ENCODE measurements at regions not wholly inside any gene's neighbourhood (a gene's known extent, or its start where the extent isn't known, plus 50 kb on each side); places are given as distances from the start of the nearest gene placed in this dataset.

DNA sequence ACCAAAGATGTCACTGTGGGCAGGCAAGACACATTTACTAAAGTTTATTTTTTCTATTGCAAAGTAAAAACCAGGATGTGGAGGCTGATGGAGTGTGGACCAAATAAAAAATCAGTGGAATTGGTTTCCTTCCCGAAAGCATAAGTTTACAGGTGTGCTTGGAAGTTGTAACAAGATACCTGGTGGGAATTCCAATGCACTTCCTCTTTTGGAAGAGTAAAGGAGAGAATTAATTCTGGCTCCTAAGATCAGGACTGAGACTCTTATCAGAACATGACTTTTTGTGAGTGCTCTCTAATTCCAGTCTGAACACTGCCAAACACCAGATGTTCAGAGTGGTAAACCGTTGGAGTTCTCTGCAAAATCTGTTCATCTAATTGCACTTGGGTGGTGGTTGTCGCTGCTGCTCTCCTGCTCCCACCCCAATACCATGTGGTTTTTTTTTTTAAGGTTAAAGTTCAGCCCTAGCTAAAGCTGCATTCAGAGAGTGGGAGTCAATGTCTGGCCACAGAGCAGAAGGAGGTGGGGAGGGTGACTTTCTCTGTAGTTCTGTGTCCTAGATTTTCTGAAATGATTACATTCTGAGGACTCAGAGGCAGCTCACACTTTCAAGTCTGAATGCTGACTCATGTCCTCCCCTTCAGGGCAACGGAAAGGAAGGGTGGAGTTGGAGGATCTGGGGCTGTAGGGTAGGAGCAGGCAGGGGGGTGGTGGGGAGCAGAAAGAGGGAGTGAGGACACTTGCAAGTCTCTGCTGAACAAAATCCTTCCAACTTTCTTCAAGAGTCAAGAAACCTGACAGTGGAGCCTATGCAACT is 275.8 kb upstream of the PRDM1 start:
- peak; percentile 87 to 88 for DNase-seq

DNA sequence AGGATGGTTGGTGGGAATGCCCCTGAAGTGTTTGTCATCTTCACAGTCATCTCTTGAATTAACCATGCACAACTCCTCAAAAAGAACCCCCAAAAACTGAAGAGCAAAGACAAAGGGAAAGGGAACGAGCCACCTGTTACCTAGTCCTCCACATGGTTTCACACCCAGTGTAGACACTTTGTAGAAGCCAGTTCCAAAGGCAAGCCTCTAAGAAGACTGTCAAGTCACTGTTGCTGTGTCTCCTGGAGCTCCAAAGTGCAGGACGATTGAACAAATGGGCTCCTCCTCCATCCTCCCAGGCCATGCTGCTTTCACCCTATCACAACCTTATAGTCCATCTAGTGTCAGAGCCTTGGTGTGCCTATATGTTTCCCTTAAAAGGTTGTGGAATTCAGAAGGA is 277.6 kb upstream of the PRDM1 start:
- DNase-seq = no peak

DNA sequence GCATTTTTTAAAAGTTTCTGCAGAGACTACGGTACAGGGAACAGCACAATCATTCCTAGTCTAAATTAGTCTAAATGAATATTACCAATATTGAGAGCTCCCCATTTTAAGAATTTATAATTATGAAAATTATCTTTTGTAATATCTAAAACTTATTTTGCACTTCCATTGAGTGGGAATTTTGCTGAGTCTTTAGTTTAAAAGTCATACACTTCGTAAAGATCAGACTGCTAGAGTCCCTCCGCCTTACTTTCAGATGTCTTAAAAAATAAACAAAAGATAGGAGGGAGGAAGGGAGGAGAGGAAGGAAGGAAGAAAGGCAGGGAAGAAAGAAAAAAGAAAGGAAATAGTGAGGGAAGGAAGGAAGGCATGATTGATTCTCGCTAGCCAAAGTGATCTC is 278.2 kb upstream of the PRDM1 start:
- DNase-seq = no peak

DNA sequence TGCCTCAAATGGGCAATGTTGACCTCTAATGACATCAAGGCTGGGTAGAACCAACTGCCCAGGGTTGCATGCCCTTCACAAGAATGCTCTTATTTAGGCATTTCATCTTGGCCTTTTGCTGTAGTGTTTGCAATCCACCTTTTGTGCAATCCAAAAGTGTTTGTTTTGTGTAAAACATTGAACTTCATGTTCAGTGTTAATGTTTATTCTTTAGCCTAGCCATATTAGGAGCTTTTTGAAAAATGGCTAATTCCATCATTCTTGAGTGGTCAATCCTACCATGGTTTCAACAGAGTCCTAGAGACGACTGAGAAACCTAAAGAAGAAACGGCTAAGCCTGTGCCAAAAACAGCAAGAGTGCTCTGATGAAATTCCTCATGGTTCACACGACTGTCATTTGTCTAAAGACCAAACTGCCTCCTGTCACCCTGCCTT is 279.6 kb upstream of the PRDM1 start:
- DNase-seq = no peak

DNA sequence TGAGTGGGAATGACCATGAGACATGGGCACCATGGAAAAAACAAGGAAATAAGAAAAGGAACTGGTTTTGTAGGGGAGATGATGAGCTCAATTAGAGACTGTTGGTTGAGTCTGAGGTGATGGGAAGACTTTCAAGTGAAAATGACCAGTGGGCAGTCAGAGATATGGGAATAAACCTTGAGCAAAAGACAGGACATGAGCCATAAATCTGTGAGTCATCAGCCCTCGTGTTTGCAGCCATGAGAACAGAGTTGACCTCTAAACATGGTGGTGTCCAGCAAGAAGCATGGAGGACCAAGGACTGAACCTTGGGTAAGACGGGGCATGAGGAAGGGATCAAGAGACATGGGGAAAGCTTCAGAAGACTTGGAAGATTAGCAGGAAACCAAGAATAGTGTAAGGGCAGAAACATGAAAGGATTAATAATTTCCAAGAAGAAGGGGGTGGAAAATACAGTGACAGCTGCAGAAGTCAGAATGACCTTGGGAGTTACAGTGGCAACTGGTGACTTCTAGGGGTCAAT is 280.6 kb upstream of the PRDM1 start:
- DNase-seq = peak; percentile 63 to 89

DNA sequence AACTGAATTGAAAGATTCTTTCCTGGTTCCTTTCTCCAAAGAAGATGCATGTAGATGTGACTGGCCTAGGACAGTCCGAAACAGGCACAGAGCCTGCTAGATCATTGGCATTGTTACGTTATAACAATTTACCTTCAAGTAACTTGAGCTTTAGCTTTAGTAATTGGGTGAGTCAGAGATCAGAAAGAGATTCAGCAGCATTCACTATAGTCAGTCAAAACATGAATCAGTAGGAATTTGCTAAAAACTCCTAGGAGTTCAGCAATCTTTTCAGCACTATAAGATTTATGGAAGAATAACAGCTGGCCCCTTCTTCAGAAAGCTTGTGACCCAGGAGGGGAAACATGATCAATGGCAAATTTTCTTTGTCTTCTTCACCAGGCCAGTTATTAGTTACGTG is 281.7 kb upstream of the PRDM1 start:
- DNase-seq = no peak

DNA sequence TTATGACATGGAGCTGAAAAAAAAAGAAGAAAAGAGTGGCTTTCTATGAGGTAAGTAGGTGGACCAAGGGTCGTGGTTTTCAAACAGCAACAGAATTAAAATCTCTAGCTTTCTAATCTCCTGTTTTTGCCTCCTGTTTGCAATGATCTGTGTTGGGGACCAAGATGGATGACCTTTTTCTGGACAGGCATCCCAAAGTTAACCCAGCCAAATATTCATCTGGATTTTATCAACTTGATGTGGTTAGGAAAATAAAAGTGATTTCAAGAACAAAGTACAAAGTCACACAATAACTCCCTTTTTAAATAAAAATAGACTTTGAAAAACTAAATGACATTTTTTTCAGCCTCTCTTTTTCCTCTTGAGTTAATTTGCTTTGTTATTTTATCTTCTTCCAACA is 282.1 kb upstream of the PRDM1 start:
- no peak for DNase-seq

DNA sequence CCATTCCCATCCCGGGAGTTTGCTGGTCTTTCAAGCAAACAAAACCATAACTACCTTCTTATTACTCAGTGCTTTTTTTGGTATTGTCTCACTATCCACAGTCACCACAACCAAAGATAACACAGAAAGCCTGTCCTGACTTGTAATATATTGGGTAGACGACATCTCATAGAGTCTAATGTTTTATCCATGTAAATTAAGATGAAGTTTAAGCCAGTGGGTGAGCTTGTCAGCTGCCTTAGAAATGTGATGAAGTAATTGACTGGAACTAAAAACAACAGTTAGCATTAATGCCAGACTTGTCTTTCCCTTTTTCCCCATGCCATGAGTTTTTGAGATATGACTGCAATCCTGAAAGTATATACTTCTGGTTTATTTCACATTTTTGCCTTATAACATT is 282.7 kb upstream of the PRDM1 start:
- no peak for DNase-seq

DNA sequence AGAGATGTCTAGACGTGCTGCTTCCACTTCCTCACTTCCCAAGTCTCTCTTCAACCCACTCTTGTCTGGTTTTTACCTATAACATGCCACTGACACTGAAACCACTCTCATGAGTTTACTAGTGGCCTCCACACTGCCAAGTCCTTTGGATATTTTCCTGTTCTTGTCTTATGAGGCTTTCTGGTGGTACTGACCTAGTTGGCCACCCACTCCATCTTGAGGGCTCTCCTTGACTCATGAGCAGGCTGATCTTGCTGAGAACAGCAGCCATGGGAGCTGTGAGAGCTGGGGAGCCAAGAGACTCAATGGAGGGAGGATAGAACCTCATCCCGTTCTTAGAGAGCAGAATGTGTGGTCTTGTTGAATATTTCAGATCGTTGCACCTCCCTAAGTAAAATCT is 283.4 kb upstream of the PRDM1 start:
- no peak for DNase-seq

DNA sequence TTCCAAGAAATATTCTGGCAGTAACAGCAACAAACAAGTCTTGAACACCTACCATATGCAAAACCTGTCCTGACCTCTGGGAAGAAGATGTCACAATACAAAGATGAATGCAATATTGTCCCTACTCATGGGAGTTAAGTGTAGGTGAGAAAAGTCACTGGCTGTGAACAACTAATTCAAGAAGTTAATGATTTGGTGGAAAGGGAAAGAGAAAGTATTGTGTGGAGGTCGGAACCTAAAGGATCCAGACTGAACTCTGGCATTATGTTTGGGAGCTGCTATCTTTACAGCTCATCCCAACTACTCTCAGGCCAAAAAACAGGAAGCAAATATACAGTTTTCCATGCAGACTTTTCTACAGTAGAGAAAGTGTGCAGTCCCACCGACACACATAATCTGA is 285.3 kb upstream of the PRDM1 start:
- DNase-seq = no peak

DNA sequence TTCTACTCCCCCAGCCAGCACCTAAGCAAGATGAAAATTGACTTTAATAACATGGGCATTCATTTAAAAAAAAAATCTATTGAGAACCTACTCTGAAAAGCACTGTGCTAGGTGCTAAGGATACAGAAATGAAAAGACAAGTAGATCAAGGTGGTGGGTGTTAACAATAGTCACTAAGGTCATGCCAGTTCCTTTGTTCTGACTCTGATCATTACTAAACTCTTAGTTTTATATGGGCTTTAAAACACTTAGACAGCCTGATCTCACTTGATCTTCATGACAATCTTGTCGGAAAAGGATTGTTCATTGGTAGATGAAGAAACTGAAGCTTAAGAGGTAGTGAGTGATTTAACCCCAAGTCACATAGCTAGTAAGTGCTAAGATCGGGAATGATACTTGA is 285.7 kb upstream of the PRDM1 start:
- DNase-seq = no peak

DNA sequence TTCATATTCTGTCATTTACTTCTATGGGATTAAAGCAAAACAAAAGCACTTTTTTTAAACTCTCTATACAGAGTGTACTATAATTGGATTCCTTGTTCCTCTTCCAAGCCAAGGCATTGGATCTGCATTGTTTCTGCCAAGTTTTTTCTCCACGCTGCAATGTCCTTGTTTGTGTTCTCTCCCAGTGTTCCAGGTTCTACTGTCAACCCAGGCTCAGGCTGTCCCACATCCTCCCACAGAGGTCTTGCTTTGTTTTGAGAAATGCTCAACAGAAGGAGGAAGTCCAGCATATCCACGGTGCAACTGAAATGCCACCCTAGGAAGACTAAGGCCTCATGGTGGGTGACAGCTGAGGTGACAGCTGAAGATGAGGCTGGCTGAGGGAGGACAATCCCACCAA is 287.1 kb upstream of the PRDM1 start:
- peak; percentile 62 to 78 for DNase-seq

DNA sequence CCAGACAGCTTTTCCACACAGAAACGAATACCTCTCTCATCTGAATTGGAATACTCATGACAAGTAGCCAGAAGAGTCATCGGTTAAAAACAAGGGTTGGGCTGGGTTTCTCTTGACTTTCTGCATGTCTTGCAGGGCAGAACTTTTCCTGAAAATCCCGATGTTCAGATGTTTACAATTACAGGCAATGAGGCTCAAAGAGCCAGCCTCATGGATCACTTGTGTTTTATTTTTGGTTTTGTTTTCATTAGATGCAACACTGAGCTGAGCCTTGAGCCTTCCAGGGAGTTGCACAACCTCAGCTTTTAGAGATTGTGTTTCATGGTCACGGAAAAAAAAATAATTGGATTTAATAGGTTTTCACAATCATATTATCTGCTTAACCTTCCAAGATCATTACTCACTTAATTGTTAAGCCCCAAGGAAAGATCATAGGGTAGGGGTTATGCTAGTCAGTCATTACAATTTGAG is 288.1 kb upstream of the PRDM1 start:
- DNase-seq = no peak

DNA sequence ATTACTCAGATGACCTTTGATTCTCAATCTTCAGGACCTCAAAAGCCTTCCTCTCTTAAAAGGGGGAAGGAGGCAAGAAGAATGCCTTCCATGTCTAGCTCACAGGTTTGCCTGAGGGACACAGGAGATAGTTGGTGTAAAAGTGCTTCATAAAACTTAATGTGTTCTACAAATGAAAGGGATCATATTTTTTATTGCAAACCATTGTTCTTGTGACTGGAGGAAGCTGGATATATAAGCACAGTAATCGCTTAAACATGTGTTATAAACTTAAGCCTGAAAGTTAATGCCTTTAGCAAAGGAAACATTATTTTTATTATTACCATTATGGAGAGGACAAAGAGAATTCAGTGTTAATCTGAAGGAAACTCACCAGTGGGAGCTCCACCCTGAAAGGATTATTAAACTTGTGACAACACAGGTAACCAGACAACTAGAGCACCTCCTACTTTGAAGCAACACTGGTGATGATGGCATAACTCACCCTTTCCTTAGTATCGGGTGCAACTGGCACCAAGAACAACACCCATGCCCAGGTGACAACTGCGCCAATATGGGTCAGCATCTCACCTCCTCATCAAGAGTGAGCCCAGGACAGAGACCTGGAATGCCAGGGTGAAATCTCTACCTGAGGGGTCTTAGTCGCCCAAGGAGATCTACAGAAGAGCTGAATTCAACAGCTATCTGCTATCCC is 288.7 kb upstream of the PRDM1 start:
- no peak for DNase-seq

DNA sequence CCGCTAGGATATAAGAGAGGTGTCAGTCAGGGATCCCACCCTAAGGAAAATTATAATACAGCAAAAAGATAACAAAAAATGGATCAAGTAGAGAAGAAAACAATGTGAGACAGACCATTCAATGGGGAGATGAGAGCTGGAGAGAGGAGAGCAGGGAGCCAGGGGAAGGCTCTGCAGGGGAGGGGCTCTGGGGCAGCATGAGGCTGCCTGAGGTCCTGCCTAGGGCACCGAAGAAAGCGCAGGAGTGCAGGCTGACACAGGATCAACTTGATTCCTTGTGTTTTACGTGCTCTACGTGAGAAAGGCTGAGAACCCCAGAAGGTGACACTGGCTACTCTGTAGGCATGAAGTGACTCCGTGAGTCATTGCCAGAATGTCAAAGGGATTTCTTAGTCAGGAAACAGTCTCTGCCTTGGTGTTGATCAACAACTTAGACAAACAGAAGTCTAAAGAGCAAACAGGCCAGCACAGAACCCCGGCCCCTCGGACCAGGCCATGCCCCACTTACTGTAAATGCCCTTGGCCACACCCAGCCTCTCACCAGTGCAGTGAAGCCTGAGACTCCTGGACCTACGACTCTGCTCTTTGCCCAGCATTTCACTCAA is 290.1 kb upstream of the PRDM1 start:
- peak; percentile 56 to 75 for DNase-seq

DNA sequence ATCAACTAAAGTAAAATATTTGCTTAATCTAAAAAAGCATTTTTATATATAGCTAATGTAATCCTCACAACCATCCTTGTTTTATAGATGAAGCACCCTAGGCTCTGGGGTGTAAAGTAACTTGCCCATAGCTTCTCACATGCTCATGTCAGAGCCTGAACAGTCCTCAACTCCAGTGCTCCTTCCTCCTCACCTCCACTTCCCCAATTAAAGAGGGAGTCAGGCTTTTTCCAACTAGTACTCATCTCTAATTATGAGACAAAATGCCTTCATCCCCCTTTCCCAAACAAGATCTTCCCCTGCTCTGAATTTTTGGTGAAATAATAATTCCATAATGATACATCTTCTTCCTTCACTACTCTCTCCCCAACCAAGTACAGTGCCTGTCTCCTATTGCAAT is 290.8 kb upstream of the PRDM1 start:
- DNase-seq = peak in 1 of 2 donors; percentile 37

DNA sequence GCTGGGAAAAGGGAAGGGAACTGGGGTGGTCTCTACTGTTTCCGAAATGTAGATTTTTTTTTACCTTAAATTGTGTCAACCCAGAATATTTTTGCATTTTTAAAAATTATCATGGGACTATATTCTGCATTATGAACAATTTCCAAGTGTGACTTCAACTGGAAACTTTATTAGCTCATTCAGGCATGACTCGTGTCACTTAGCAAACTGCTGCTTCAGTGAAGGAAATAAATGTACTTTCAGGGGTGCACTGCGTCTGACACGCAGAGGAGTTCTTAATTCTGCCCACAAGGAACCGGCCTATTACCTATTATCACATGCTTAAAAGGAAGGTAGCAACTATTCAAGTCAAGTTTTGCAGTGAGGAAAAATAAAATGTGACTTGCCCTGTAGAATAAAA is 291.3 kb upstream of the PRDM1 start:
- peak; percentile 24 to 49 for DNase-seq

DNA sequence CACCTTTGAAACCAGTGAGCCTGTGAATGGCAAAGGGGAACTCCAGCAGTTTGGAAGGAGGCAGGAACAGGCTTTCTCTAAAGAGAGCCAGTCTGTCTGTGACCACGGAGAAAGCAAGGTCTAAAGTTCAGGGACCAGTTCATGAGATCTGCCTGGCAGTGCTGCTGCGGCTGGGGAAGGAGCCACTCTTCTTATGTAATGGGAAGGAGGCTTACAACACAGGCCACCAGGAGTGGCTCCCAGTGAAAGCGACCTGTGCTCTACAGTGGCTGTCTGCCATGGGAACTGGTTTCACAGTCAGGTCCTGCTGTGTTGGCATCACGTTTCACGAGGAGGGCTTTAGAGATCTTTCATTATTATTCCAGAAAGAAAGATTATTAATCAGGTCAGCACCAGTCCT is 291.9 kb upstream of the PRDM1 start:
- DNase-seq = peak; percentile 87 to 89

DNA sequence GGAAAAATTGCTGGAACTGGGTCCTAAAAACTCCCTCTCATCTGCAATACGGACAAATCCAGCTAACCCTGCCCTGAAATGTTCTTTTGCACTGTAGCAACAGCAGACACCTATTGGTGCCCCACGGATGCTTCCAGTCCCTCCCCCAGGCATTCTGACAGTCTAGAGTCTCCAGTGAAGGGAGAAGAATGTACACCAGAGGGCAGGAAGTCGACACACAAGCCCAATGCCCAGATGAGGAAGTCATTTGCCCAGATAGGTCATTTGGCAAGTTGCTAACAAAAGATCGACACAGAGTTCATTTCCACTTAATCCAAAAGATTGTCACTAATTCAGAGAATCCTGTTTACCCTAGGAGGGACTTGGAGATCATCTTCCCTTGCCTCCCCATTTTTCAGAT is 293.0 kb upstream of the PRDM1 start:
- DNase-seq = peak; percentile 84 to 85

DNA sequence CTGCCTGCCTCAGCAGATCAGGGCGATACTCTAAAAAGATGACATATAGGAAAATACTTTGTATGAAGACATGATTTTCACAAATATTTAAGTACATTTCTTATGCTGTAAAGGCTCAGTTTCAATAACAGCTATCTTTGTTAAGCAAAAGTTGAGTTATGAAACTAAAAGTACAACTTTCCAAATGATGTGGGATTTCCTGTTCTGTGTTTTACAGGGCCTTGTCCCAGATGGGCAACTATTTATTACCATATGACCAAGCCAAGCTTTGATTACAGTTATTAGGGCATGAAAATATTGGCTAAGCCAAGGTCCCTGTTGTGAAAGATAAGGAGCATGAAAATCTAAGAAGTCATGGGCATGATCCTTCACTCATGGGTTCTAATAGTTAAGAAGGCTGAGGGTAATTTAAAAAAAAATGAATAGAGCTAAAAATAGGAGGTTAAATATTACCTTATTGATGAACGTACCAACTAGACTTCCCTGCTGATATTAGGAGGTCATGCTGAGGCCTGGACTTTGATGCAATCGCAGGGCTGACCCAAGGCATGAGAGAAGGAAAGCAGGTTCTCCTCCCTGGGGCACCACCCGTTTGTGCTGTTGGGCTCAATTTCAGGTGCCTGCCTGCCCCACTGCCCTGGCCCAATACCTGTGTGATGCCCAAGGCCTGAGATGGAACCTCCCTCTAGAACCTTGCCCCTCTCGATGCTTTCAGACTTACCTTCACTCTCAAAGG is 294.4 kb upstream of the PRDM1 start:
- peak; percentile 69 to 91 for DNase-seq

DNA sequence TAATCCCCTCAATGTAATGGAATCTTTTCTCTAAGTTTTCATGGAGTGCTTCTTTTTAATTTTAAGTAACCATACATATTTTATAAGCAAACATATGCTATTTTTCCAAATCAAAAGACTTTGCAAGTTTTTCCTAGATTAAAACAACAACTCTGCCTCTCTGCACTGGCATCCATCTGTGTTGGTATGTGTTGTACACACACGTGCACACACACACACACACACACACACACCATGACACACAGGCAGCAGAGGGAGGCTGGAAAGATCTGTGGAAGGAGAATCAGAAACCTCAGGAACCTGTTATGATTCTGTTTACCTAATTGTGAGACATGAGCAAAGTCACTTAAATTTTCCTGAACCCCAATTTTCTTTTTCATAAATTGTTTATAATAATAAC is 295.0 kb upstream of the PRDM1 start:
- DNase-seq = no peak

DNA sequence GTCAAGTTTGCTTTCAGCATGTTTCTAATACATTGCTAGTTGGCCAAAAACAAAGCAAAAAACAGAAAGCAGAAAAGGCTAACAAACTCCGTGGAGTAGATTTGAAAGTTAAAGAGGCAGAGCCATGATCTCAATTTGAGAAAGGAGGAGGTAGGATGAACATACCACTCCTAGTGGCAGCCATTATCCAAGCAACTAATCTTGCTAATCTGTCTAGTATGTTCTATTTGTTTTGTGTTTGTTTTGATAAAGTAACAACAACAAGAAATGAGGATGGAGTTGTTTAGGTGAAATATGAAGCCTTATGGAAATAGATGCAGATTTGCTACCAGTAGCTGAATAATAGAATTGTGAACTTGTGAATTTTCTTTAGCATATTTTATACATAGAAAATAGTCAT is 295.5 kb upstream of the PRDM1 start:
- no peak for DNase-seq

DNA sequence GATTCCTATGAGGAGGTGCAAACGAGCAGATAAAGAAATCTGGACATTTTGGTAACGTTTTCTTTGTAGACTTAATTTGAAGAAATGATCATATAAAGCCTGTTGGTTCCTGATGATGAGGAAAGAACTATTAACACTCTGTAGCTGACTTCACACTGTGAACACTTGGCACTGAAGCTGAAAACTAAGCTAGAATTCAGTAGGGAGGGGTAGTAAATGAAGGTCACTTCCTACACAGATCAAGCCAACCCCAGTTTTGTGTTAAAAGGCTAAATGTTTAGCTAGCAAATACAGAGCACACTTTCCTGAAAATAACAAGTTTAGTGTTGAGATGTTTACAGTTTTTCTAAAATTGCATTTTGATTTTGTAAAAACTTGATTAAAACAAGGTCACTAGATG is 296.2 kb upstream of the PRDM1 start:
- DNase-seq = no peak
